H1 (cell line): ENCODE measurements at regions not wholly inside any gene's neighbourhood (a gene's known extent, or its start where the extent isn't known, plus 50 kb on each side); places are given as distances from the start of the nearest gene placed in this dataset.

Experiments
- CTCF ChIA-PET: fragments of 300-600 bp; sonication (Branson Sonifier 250); formaldehyde crosslinking; loops from one replicate; lab custom pipeline; 2021; ENCODE audit not compliant: partially characterized antibody; lab: Charles Lee
- POLR2A ChIA-PET: fragments of 300-600 bp; sonication (Branson Sonifier 250); formaldehyde crosslinking; loops from one replicate; lab custom pipeline; 2021; ENCODE audit warnings: inconsistent platforms; ENCODE audit not compliant: partially characterized antibody; lab: Charles Lee
- DNase-seq, 2 experiments: peaks; one replicate each; pipeline versions ENCODE4 v3.0.0 to v3.0.0-alpha.2; 2010 to 2022; ENCODE audit warnings: low spot score in 2 of 2, low read depth in 1 of 2, mixed read lengths in 1 of 2
- FAIRE-seq: peaks from 2 replicates; lab custom pipeline; 2011; peaks lifted over from hg19 to GRCh38; lab: Jason Lieb, UNC
- H2AFZ ChIP-seq: 2 replicates; pipeline ENCODE4 v1.8.1; 2012; ENCODE audit warnings: low read length, inconsistent platforms
- H2AK5ac ChIP-seq: 2 replicates; pipeline ENCODE4 v1.6.1; 2013; ENCODE audit warnings: low read depth, low read length
- H2BK120ac ChIP-seq: replicated peaks from 2 replicates; pipeline ENCODE3; 2013; ENCODE audit warnings: low read depth, low read length, inconsistent platforms
- H2BK12ac ChIP-seq: 2 replicates; pipeline ENCODE4 v1.6.1; 2013; ENCODE audit warnings: low read depth, low read length
- H2BK15ac ChIP-seq: 2 replicates; pipeline ENCODE4 v1.6.1; 2013; ENCODE audit warnings: low read length
- H2BK20ac ChIP-seq: 2 replicates; pipeline ENCODE4 v1.6.1; 2013; ENCODE audit warnings: low read length
- H2BK5ac ChIP-seq: 2 replicates; pipeline ENCODE4 v1.6.1; 2013; ENCODE audit warnings: low read depth, low read length
- H3K14ac ChIP-seq: 2 replicates; pipeline ENCODE4 v1.6.1; 2013; ENCODE audit warnings: inconsistent platforms; ENCODE audit not compliant: insufficient read length
- H3K18ac ChIP-seq: 2 replicates; pipeline ENCODE4 v1.6.1; 2013; ENCODE audit warnings: low read length; ENCODE audit errors: extremely low read depth
- H3K23ac ChIP-seq: 2 replicates; pipeline ENCODE4 v1.6.1; 2013; ENCODE audit warnings: inconsistent platforms; ENCODE audit not compliant: insufficient read length
- H3K23me2 ChIP-seq: 2 replicates; pipeline ENCODE4 v1.6.1; 2013; ENCODE audit warnings: low read depth, low read length
- H3K27ac ChIP-seq: 2 replicates; pipeline ENCODE4 v1.6.1; 2011; ENCODE audit warnings: low read depth, low read length, inconsistent platforms
- H3K27me3 ChIP-seq, 4 experiments: replicated peaks in 1 of 4; 1 replicate in 1 of 4; 2 replicates in 3 of 4; pipeline versions ENCODE4 v1.6.1 to v1.8.1; 2011 to 2013; ENCODE audit warnings: low read length in 3 of 4, mild to moderate bottlenecking in 3 of 4, inconsistent platforms in 2 of 4, mixed read lengths in 2 of 4, moderate library complexity in 1 of 4; ENCODE audit not compliant: control insufficient read depth in 3 of 4, insufficient read depth in 3 of 4; ENCODE audit errors: extremely low read depth in 1 of 4
- H3K36me3 ChIP-seq, 4 experiments: 2 replicates each; pipeline versions ENCODE4 v1.6.1 to v1.8.1; 2011 to 2013; ENCODE audit warnings: mild to moderate bottlenecking in 4 of 4, low read length in 3 of 4, moderate library complexity in 2 of 4, control low read depth in 1 of 4, inconsistent platforms in 1 of 4; ENCODE audit not compliant: insufficient read depth in 4 of 4, control insufficient read depth in 2 of 4
- H3K4ac ChIP-seq: replicated peaks from 2 replicates; pipeline ENCODE3; 2013; ENCODE audit warnings: low read length, low read depth, mixed read lengths, inconsistent platforms; ENCODE audit not compliant: insufficient read length
- H3K4me1 ChIP-seq, 4 experiments: replicated peaks in 1 of 4; 1 replicate in 1 of 4; 2 replicates in 3 of 4; pipeline versions ENCODE4 v1.6.1 to v1.8.1; 2011 to 2013; ENCODE audit warnings: low read length in 3 of 4, inconsistent platforms in 2 of 4, mixed read lengths in 1 of 4; ENCODE audit not compliant: insufficient read depth in 4 of 4, control insufficient read depth in 3 of 4
- H3K4me2 ChIP-seq, 2 experiments: 2 replicates each; pipeline versions ENCODE4 v1.6.1 to v1.8.1; 2011 to 2013; ENCODE audit warnings: low read depth in 2 of 2, low read length in 2 of 2, control low read depth in 1 of 2, inconsistent platforms in 1 of 2, mild to moderate bottlenecking in 1 of 2; ENCODE audit not compliant: insufficient read depth in 1 of 2
- H3K4me3 ChIP-seq, 4 experiments: fragments of 200-600, 300-600 bp in 1 of 4; sonication (generic), shearing (Covaris generic), sonication (Bioruptor Twin) in 1 of 4; 2 replicates each; pipeline versions ENCODE4 v1.5.1 to v1.8.1; 2011 to 2016; ENCODE audit warnings: low read length in 4 of 4, low read depth in 3 of 4, control low read depth in 2 of 4, inconsistent platforms in 2 of 4, mild to moderate bottlenecking in 2 of 4, mixed read lengths in 1 of 4, moderate library complexity in 1 of 4; ENCODE audit not compliant: insufficient read depth in 2 of 4; ENCODE audit errors: extremely low read depth in 1 of 4
- H3K56ac ChIP-seq: replicated peaks from 2 replicates; pipeline ENCODE3; 2013; ENCODE audit warnings: low read depth, mild to moderate bottlenecking, mixed read lengths, low read length, inconsistent platforms; ENCODE audit not compliant: insufficient read length
- H3K79me1 ChIP-seq: 2 replicates; pipeline ENCODE4 v1.6.1; 2013; ENCODE audit warnings: low read depth, low read length, control low read depth
- H3K79me2 ChIP-seq, 2 experiments: 2 replicates each; pipeline versions ENCODE4 v1.6.1 to v1.8.1; 2012 to 2013; ENCODE audit warnings: low read length in 2 of 2, mild to moderate bottlenecking in 2 of 2, inconsistent platforms in 1 of 2; ENCODE audit not compliant: insufficient read depth in 2 of 2, control insufficient read depth in 1 of 2
- H3K9ac ChIP-seq, 4 experiments: replicated peaks in 1 of 4; 1 replicate in 1 of 4; 2 replicates in 3 of 4; pipeline versions ENCODE4 v1.6.1 to v1.8.1; 2011 to 2013; ENCODE audit warnings: low read depth in 3 of 4, low read length in 3 of 4, control low read depth in 2 of 4, mild to moderate bottlenecking in 2 of 4, moderate library complexity in 2 of 4, inconsistent platforms in 1 of 4; ENCODE audit errors: extremely low read depth in 1 of 4
- H3K9me3 ChIP-seq, 2 experiments: 2 replicates each; pipeline versions ENCODE4 v1.6.1 to v1.8.1; 2012 to 2013; ENCODE audit warnings: mild to moderate bottlenecking in 2 of 2, moderate library complexity in 2 of 2, control low read depth in 1 of 2, inconsistent platforms in 1 of 2, low read depth in 1 of 2, low read length in 1 of 2, mixed read lengths in 1 of 2; ENCODE audit not compliant: insufficient read depth in 2 of 2
- H4K20me1 ChIP-seq, 2 experiments: replicated peaks in 1 of 2; 2 replicates each; pipeline versions ENCODE3 to v1.8.1; 2011 to 2013; ENCODE audit warnings: inconsistent platforms in 2 of 2, low read length in 2 of 2, mild to moderate bottlenecking in 1 of 2; ENCODE audit not compliant: insufficient read depth in 2 of 2, control insufficient read depth in 1 of 2
- H4K5ac ChIP-seq: 2 replicates; pipeline ENCODE4 v1.6.1; 2013; ENCODE audit warnings: low read length, low read depth, mixed read lengths, inconsistent platforms; ENCODE audit not compliant: insufficient read length
- H4K8ac ChIP-seq: 2 replicates; pipeline ENCODE4 v1.8.0; 2013; ENCODE audit warnings: mild to moderate bottlenecking, moderate library complexity, low read length, inconsistent platforms; ENCODE audit not compliant: insufficient read depth; ENCODE audit errors: extremely low read depth
- H4K91ac ChIP-seq: replicated peaks from 2 replicates; pipeline ENCODE3; 2013; ENCODE audit warnings: low read length, mixed read lengths, inconsistent platforms; ENCODE audit not compliant: insufficient read length
- CBX8 ChIP-seq: fragments of 300-800, 300-1000 bp; sonication (generic); IDR thresholded peaks from 2 replicates; pipeline ENCODE4 v1.7.1; 2016; ENCODE audit warnings: low read depth, low read length, borderline replicate concordance
- CEBPB ChIP-seq: IDR thresholded peaks from 2 replicates; pipeline ENCODE4 v1.6.1; 2012; ENCODE audit warnings: low read depth, low read length
- EP300 ChIP-seq, 2 experiments: IDR thresholded peaks; 1 replicate in 1 of 2; 2 replicates in 1 of 2; pipeline ENCODE4 v1.6.1; 2011 to 2012; ENCODE audit warnings: low read depth in 2 of 2, low read length in 2 of 2, mild to moderate bottlenecking in 2 of 2, borderline replicate concordance in 1 of 2, inconsistent platforms in 1 of 2, moderate library complexity in 1 of 2
- EZH2 ChIP-seq: fragments of 200-600 bp; sonication (generic); IDR thresholded peaks from 2 replicates; pipeline ENCODE4 v1.7.1; 2012; ENCODE audit warnings: low read depth, mild to moderate bottlenecking, moderate library complexity, low read length, inconsistent platforms; ENCODE audit not compliant: severe bottlenecking
- KDM5A ChIP-seq: fragments of 200-600 bp; IDR thresholded peaks from 2 replicates; pipeline ENCODE4 v1.7.1; 2012; ENCODE audit warnings: mild to moderate bottlenecking, low read length, inconsistent platforms, mixed read lengths
- RAD21 ChIP-seq, 2 experiments: IDR thresholded peaks in 1 of 2; conservative IDR thresholded peaks in 1 of 2; 2 replicates each; pipeline ENCODE4 v1.6.1; 2011; ENCODE audit warnings: low read depth in 2 of 2, low read length in 2 of 2, improper control_type of control experiment in 1 of 2, inconsistent platforms in 1 of 2, mild to moderate bottlenecking in 1 of 2, moderate library complexity in 1 of 2
- RNF2 ChIP-seq: fragments of 200-900, 300-1000 bp; sonication (generic); IDR thresholded peaks from 2 replicates; pipeline ENCODE4 v1.7.1; 2016; ENCODE audit warnings: borderline replicate concordance, low read depth, mild to moderate bottlenecking, antibody characterized with exemption, low read length; ENCODE audit not compliant: poor library complexity, severe bottlenecking; ENCODE audit errors: missing control alignments
- SP4 ChIP-seq: IDR thresholded peaks from 2 replicates; pipeline ENCODE4 v1.6.1; 2012; ENCODE audit warnings: low read length, inconsistent platforms
- TEAD4 ChIP-seq: IDR thresholded peaks from 2 replicates; pipeline ENCODE4 v1.6.1; 2012; ENCODE audit warnings: low read depth, low read length, inconsistent platforms, mixed read lengths
- ZNF274 ChIP-seq: IDR thresholded peaks from 2 replicates; pipeline ENCODE4 v1.7.0; 2012; ENCODE audit warnings: low read length, borderline replicate concordance; ENCODE audit errors: extremely low read depth
- WGBS, 2 experiments: shearing (Covaris generic) in 1 of 2; methylation state at CpG; one replicate each; pipeline versions ENCODE4 v1.1.6 to v1.1.7; 2013 to 2015; ENCODE audit warnings: low lambda C conversion rate in 2 of 2, mixed read lengths in 2 of 2, inconsistent platforms in 1 of 2, low coverage in 1 of 2, missing lambda C conversion rate in 1 of 2; ENCODE audit not compliant: insufficient replicate concordance in 2 of 2, insufficient coverage in 1 of 2, insufficient read length in 1 of 2; ENCODE audit errors: extremely low coverage in 1 of 2, missing lambda C conversion rate in 1 of 2; 5-methylcytosine and 5-hydroxymethylcytosine counted together
- TF ChIP-seq, protein P1 (sequence below): IDR thresholded peaks from 2 replicates; pipeline ENCODE4 v1.6.1; 2011; ENCODE audit warnings: low read depth, mild to moderate bottlenecking, low read length; ENCODE audit not compliant: insufficient read depth

DNA sequence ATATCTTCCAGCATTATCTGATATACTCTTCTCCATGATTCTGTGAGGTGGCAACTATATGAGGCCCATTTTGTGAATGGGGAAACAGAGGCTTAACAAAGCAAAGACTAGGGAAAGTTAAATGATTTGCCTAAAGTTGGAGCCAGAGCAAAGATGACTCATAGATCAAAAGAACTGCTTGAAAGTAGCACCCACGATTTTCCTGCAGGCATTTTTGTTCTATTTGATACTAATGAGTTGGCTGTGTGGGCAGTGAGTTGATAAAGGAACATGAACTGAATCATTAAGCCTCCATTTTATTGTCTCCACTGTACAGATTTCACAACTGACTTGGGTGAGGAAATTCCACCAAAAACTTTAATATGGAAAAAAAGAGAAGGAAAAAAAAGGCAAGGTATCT lies 138.9 kb upstream of the IGFBP7 start:
- CTCF ChIA-PET, result interaction anchor here (1.4 kb wide), 1 partner anchor 49 kb away, joined by 3 read pairs; no protein-coding TSS in a partner anchor
- no peak overlapping the region for H3K56ac ChIP-seq
- no peak overlapping the region for H4K8ac ChIP-seq
- FAIRE-seq (no peak), DNase-seq (no peak)
- no peak overlapping the region for H2BK12ac ChIP-seq
- H4K91ac ChIP-seq, result no peak overlapping the region
- no peaks in the 10 kb centered on the region for H3K27me3 ChIP-seq
- POLR2A ChIA-PET, result no interaction called here
- 60% methylated on average over 1 of the region's 1 CpG; no CpG with 5 or more reads in 1 of the 2 experiments for WGBS, 2 experiments
- no peak overlapping the region for H4K5ac ChIP-seq
- H2BK5ac ChIP-seq, result no peak overlapping the region
- H2AK5ac ChIP-seq, result no peak overlapping the region
- H3K18ac ChIP-seq, result no peak overlapping the region
- no peaks in the 10 kb centered on the region for H3K79me2 ChIP-seq
- H3K27ac ChIP-seq, result no peak overlapping the region
- no peak overlapping the region for H2BK120ac ChIP-seq
- H3K14ac ChIP-seq, result no peak overlapping the region
- no peak overlapping the region for H3K9ac ChIP-seq
- H3K23me2 ChIP-seq, result no peaks in the 10 kb centered on the region
- H4K20me1 ChIP-seq, result no peaks in the 10 kb centered on the region
- H3K4ac ChIP-seq, result no peak overlapping the region
- no peaks in the 10 kb centered on the region for H3K9me3 ChIP-seq
- H3K4me1 ChIP-seq, result no peaks in the 10 kb centered on the region; a peak in 1 of 7 replicates
- no peak overlapping the region for H2BK15ac ChIP-seq
- H3K4me3 ChIP-seq, result no peak overlapping the region
- H3K23ac ChIP-seq, result no peak overlapping the region
- no peaks in the 10 kb centered on the region for H3K79me1 ChIP-seq
- H3K36me3 ChIP-seq, result no peaks in the 10 kb centered on the region
- H2AFZ ChIP-seq, result no peak overlapping the region
- H3K4me2 ChIP-seq, result no peak overlapping the region
- no peak overlapping the region for H2BK20ac ChIP-seq
- TF ChIP-seq CBX8, result no peak
- no peak for TF ChIP-seq RNF2
- TF ChIP-seq KDM5A, result no peak
- TF ChIP-seq, protein P1, sequence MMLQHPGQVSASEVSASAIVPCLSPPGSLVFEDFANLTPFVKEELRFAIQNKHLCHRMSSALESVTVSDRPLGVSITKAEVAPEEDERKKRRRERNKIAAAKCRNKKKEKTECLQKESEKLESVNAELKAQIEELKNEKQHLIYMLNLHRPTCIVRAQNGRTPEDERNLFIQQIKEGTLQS, result no peak
- TF ChIP-seq EP300 (IDR thresholded peaks at IDR 0.05; ENCODE audit: borderline replicate concordance in 1 of 2, low read depth in 2 of 2, low read length in 2 of 2), result no peak
- no peak for TF ChIP-seq TEAD4
- no peak for TF ChIP-seq EZH2
- TF ChIP-seq RAD21 (IDR thresholded peaks at IDR 0.05 in 1 of 2, conservative IDR thresholded peaks at IDR 0.05 in 1 of 2; ENCODE audit: low read depth in 2 of 2, low read length in 2 of 2), result no peak
- TF ChIP-seq SP4, result no peak
- TF ChIP-seq CEBPB, result no peak
- no peak for TF ChIP-seq ZNF274
- TF ChIP-seq, all 59 proteins: peak for 0
